NCI-H526 treated with DMSO at 0.1 percent for 48 hours (cell line): ENCODE measurements at regions not wholly inside any gene's neighbourhood (a gene's known extent, or its start where the extent isn't known, plus 50 kb on each side); places are given as distances from the start of the nearest gene placed in this dataset.

Experiments used
- DNase-seq: peaks from one replicate; lab custom pipeline; 2025; lab: John Stamatoyannopoulos, UW

- no peak for DNase-seq
Measured at GRCh38 chr4:186934244-186934643, 210.6 kb upstream of the FAT1 start.

GRCh38 chr4:186934841-186935443, 211.3 kb upstream of the FAT1 start:
- DNase-seq, result no peak

- DNase-seq, result no peak
Measured at GRCh38 chr4:186935901-186936300, 212.2 kb upstream of the FAT1 start.

- DNase-seq, result no peak
Measured at GRCh38 chr4:186936496-186937375, 213.1 kb upstream of the FAT1 start.

- no peak for DNase-seq
Measured at GRCh38 chr4:186939226-186939625, 215.6 kb upstream of the FAT1 start.

- DNase-seq, result no peak
Measured at GRCh38 chr4:186939766-186940165, 216.1 kb upstream of the FAT1 start.

- DNase-seq, result no peak
Measured at GRCh38 chr4:186940476-186940875, 216.8 kb upstream of the FAT1 start.

- DNase-seq, result no peak
Measured at GRCh38 chr4:186942758-186943377, 219.2 kb upstream of the FAT1 start.

- peak; percentile 34 for DNase-seq
Measured at GRCh38 chr4:186943411-186943810, 219.8 kb upstream of the FAT1 start.

- DNase-seq, result no peak
Measured at GRCh38 chr4:186946136-186946535, 222.5 kb upstream of the FAT1 start.

- peak; percentile 67 for DNase-seq
Measured at GRCh38 chr4:186946682-186947294, 223.1 kb upstream of the FAT1 start.

GRCh38 chr4:186948361-186949242, 224.9 kb upstream of the FAT1 start:
- peak; percentile 10 for DNase-seq

GRCh38 chr4:186949847-186950246, 226.2 kb upstream of the FAT1 start:
- no peak for DNase-seq

- DNase-seq, result no peak
Measured at GRCh38 chr4:186952709-186953108, 229.1 kb upstream of the FAT1 start.

- no peak for DNase-seq
Measured at GRCh38 chr4:186953599-186954260, 230.1 kb upstream of the FAT1 start.

- no peak for DNase-seq
Measured at GRCh38 chr4:186954509-186954908, 230.9 kb upstream of the FAT1 start.

GRCh38 chr4:186954956-186955355, 231.3 kb upstream of the FAT1 start:
- no peak for DNase-seq

- no peak for DNase-seq
Measured at GRCh38 chr4:186957952-186958555, 234.4 kb upstream of the FAT1 start.

- no peak for DNase-seq
Measured at GRCh38 chr4:186958726-186959350, 235.2 kb upstream of the FAT1 start.
